Activated T-cell treated with anti-CD3 and anti-CD28 coated beads, Interleukin-2, amount 50 U/mL, for 48 hours (primary cell): ENCODE measurements at regions not wholly inside any gene's neighbourhood (a gene's known extent, or its start where the extent isn't known, plus 50 kb on each side); places are given as distances from the start of the nearest gene placed in this dataset.
"Not testable (repeated sequence)": the region's sequence is repeated elsewhere in the genome, so short reads cannot be mapped to it uniquely, and the experiment has no call there.

Experiments used
- DNase-seq, 2 experiments: peaks; one replicate each; pipeline ENCODE4 v3.0.0-alpha.2; 2020

GRCh38 chr15:21357056-21357455, 83.2 kb downstream of the POTEB3 start:
- not testable (repeated sequence) for DNase-seq

- DNase-seq = not testable (repeated sequence)
These were observed 84.4 kb downstream of the POTEB3 start for GRCh38 chr15:21355944-21356343.

- DNase-seq = not testable (repeated sequence)
These were observed 85.7 kb downstream of the POTEB3 start for GRCh38 chr15:21354597-21354996.

- not testable (repeated sequence) for DNase-seq
These were observed 87.5 kb downstream of the POTEB3 start for GRCh38 chr15:21352670-21353318.

- DNase-seq = peak; percentile 16 to 21
These were observed 95.3 kb downstream of the POTEB3 start for GRCh38 chr15:21344960-21345359.

GRCh38 chr15:21344500-21344899, 95.8 kb downstream of the POTEB3 start:
- DNase-seq = not testable (repeated sequence)

GRCh38 chr15:21337028-21337427, 103.3 kb downstream of the POTEB3 start:
- not testable (repeated sequence) for DNase-seq

- DNase-seq = peak; percentile 38 to 58
These were observed 115.4 kb downstream of the POTEB3 start for GRCh38 chr15:21324720-21325460.

- not testable (repeated sequence) for DNase-seq
These were observed 155.9 kb downstream of the POTEB3 start for GRCh38 chr15:21284353-21284752.

GRCh38 chr15:21283210-21283609, 157.1 kb downstream of the POTEB3 start:
- DNase-seq = not testable (repeated sequence)

- not testable (repeated sequence) for DNase-seq
These were observed 160.0 kb downstream of the POTEB3 start for GRCh38 chr15:21280272-21280671.

- DNase-seq = not testable (repeated sequence)
These were observed 167.9 kb downstream of the POTEB3 start for GRCh38 chr15:21272176-21272982.

- no peak for DNase-seq
These were observed 168.7 kb downstream of the POTEB3 start for GRCh38 chr15:21271566-21271965.

- no peak for DNase-seq
These were observed 169.8 kb downstream of the POTEB3 start for GRCh38 chr15:21270474-21270873.

- DNase-seq = not testable (repeated sequence)
These were observed 170.6 kb downstream of the POTEB3 start for GRCh38 chr15:21269673-21270072.

- no peak for DNase-seq
These were observed 171.2 kb downstream of the POTEB3 start for GRCh38 chr15:21269121-21269520.

- DNase-seq = no peak
These were observed 171.8 kb downstream of the POTEB3 start for GRCh38 chr15:21268436-21268940.

GRCh38 chr15:21267671-21268395, 172.5 kb downstream of the POTEB3 start:
- no peak for DNase-seq

GRCh38 chr15:21267226-21267625, 173.1 kb downstream of the POTEB3 start:
- DNase-seq = no peak

- not testable (repeated sequence) for DNase-seq
These were observed 174.7 kb downstream of the POTEB3 start for GRCh38 chr15:21265628-21266027.

- no peak for DNase-seq
These were observed 177.4 kb downstream of the POTEB3 start for GRCh38 chr15:21262851-21263425.
